Hepatocyte (in vitro differentiated cells): ENCODE measurements at regions not wholly inside any gene's neighbourhood (a gene's known extent, or its start where the extent isn't known, plus 50 kb on each side); places are given as distances from the start of the nearest gene placed in this dataset.

Experiments
- DNase-seq: peaks from one replicate; pipeline ENCODE4 v3.0.0-alpha.2; 2016; ENCODE audit warnings: low spot score
- H2AFZ ChIP-seq: fragments of 200-600 bp; sonication (generic); 2 replicates; pipeline ENCODE4 v1.6.0; 2016; ENCODE audit warnings: antibody characterized with exemption, mild to moderate bottlenecking
- H3K27ac ChIP-seq: fragments of 200-600 bp; sonication (generic); 2 replicates; pipeline ENCODE4 v1.5.1; 2016; ENCODE audit warnings: mild to moderate bottlenecking
- H3K27me3 ChIP-seq: fragments of 200-600 bp; sonication (generic); 2 replicates; pipeline ENCODE4 v1.6.1; 2016
- H3K36me3 ChIP-seq: fragments of 200-600 bp; sonication (generic); replicated peaks from 2 replicates; pipeline ENCODE4 v1.5.1; 2016; ENCODE audit warnings: low read depth; ENCODE audit not compliant: insufficient read depth
- H3K4me1 ChIP-seq: fragments of 200-600 bp; sonication (generic); 2 replicates; pipeline ENCODE4 v1.5.1; 2016; ENCODE audit warnings: mild to moderate bottlenecking, moderate library complexity; ENCODE audit not compliant: insufficient read depth
- H3K4me2 ChIP-seq: fragments of 200-600 bp; sonication (generic); 2 replicates; pipeline ENCODE4 v1.6.0; 2016
- H3K4me3 ChIP-seq: fragments of 200-600 bp; sonication (generic); 2 replicates; pipeline ENCODE4 v1.5.1; 2016; ENCODE audit warnings: mild to moderate bottlenecking
- H3K79me2 ChIP-seq: fragments of 200-600 bp; sonication (generic); 2 replicates; pipeline ENCODE4 v1.6.0; 2017; ENCODE audit warnings: mild to moderate bottlenecking
- H3K9me2 ChIP-seq: fragments of 200-600 bp; sonication (generic); replicated peaks from 2 replicates; pipeline ENCODE4 v1.6.0; 2017; ENCODE audit warnings: mild to moderate bottlenecking; ENCODE audit not compliant: insufficient read depth
- H3K9me3 ChIP-seq: fragments of 200-600 bp; sonication (generic); 2 replicates; pipeline ENCODE4 v1.5.1; 2016; ENCODE audit warnings: low read depth, mild to moderate bottlenecking
- H4K20me1 ChIP-seq: fragments of 200-600 bp; sonication (generic); 2 replicates; pipeline ENCODE4 v1.6.0; 2016; ENCODE audit warnings: mild to moderate bottlenecking; ENCODE audit not compliant: insufficient read depth, poor library complexity, severe bottlenecking
- EZH2 ChIP-seq: fragments of 200-600 bp; sonication (generic); IDR thresholded peaks from 2 replicates; pipeline ENCODE4 v1.6.1; 2016; ENCODE audit warnings: antibody characterized with exemption, mild to moderate bottlenecking, borderline replicate concordance
- EZH2phosphoT487 ChIP-seq: fragments of 200-600 bp; sonication (generic); IDR thresholded peaks from one replicate; pipeline ENCODE4 v1.6.1; 2018; ENCODE audit warnings: antibody characterized with exemption, mild to moderate bottlenecking, low read depth, moderate library complexity; ENCODE audit not compliant: unreplicated experiment, severe bottlenecking
- WGBS: methylation state at CpG from one replicate; pipeline ENCODE4 v1.1.6; 2016; ENCODE audit warnings: low lambda C conversion rate; ENCODE audit errors: missing lambda C conversion rate; 5-methylcytosine and 5-hydroxymethylcytosine counted together
- TF ChIP-seq, protein P1 (sequence below): fragments of 200-600 bp; sonication (generic); IDR thresholded peaks from 2 replicates; pipeline ENCODE4 v1.5.1; 2016; ENCODE audit warnings: antibody characterized with exemption, mild to moderate bottlenecking; ENCODE audit not compliant: poor library complexity

DNA sequence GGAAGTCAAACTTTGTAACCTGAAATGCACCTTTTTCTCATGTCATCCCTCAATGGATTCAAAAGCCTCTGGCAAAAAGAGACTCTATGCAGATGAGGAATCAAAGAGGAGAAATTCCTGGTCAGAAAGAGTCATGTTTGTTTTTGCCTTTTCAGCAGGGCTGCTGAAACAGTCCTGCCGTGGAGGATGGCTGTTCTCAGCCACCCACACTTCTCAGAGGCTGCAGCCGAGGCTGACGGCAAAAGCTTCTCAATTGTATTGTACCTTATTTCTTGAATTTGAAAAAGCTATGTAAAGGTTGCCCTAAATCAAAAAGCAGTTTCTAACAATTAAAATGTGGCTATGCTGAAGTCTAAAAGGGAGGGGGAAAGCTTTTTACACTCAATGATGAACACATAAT lies 385.3 kb downstream of the KCTD12 start:
- H3K79me2 ChIP-seq = no peaks in the 10 kb centered on the region
- H4K20me1 ChIP-seq = no peaks in the 10 kb centered on the region
- no peaks in the 10 kb centered on the region for H3K9me3 ChIP-seq
- H3K27me3 ChIP-seq = no peaks in the 10 kb centered on the region
- no peaks in the 10 kb centered on the region for H3K36me3 ChIP-seq
- DNase-seq = no peak
- TF ChIP-seq EZH2 (no peak), EZH2phosphoT487 (no peak)
- TF ChIP-seq, protein P1, sequence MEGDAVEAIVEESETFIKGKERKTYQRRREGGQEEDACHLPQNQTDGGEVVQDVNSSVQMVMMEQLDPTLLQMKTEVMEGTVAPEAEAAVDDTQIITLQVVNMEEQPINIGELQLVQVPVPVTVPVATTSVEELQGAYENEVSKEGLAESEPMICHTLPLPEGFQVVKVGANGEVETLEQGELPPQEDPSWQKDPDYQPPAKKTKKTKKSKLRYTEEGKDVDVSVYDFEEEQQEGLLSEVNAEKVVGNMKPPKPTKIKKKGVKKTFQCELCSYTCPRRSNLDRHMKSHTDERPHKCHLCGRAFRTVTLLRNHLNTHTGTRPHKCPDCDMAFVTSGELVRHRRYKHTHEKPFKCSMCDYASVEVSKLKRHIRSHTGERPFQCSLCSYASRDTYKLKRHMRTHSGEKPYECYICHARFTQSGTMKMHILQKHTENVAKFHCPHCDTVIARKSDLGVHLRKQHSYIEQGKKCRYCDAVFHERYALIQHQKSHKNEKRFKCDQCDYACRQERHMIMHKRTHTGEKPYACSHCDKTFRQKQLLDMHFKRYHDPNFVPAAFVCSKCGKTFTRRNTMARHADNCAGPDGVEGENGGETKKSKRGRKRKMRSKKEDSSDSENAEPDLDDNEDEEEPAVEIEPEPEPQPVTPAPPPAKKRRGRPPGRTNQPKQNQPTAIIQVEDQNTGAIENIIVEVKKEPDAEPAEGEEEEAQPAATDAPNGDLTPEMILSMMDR = no peak
- 46% methylated on average over 3 of the region's 3 CpGs for WGBS
- H3K4me3 ChIP-seq = no peak overlapping the region
- H3K4me1 ChIP-seq = no peaks in the 10 kb centered on the region
- H3K9me2 ChIP-seq = no peaks in the 10 kb centered on the region
- H3K27ac ChIP-seq = no peak overlapping the region
- H2AFZ ChIP-seq = no peak overlapping the region
- H3K4me2 ChIP-seq = no peak overlapping the region

DNA sequence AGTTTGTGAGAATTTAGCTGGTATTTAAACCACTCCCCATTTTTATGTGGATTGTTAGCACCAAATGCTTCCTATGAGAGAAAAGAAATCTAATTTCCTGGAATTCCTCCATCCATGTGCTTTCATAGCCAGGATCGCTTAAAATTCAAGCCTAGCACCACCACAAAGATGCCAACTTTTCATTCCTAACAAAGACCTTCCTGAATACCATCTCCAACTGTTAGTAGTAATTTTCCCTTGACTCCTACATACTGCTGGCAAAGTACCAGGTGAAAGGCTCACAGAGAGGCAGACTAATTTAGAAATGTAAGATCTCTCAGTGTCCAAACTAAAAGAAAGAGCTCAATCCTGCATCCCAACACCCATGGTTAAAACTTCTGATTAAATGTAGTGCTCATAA lies 386.3 kb downstream of the KCTD12 start:
- Histone ChIP-seq H3K4me3 (no peak overlapping the region), H3K27ac (no peak overlapping the region), H3K27me3 (no peaks in the 10 kb centered on the region), H3K9me2 (no peaks in the 10 kb centered on the region), H4K20me1 (no peaks in the 10 kb centered on the region), H3K4me2 (no peak overlapping the region), H3K79me2 (no peaks in the 10 kb centered on the region), H3K36me3 (no peaks in the 10 kb centered on the region), H3K9me3 (no peaks in the 10 kb centered on the region), H3K4me1 (no peaks in the 10 kb centered on the region), H2AFZ (no peak overlapping the region)
- 94% methylated on average over 1 of the region's 1 CpG for WGBS
- TF ChIP-seq EZH2 = no peak
- TF ChIP-seq, protein P1 = no peak
- no peak for TF ChIP-seq EZH2phosphoT487
- no peak for DNase-seq

DNA sequence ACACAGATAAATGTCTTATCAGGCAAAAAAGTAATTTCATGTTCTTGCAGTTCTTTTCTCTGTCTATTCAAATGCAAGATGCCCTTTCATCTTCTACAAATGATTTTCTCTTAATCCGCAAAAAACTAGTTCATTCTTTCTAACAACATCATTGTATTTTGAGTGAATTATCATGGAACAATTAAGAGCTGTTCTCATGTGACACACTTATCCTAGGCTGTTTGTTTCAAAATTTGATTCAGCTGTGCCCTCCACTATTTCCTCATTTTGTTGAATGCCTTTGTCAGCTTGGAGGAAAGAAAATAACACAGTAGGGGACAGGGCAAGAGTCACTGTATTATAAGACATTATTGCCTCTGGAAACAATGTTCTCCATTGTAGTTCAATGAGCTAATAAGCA lies 396.9 kb downstream of the KCTD12 start:
- Histone ChIP-seq H4K20me1 (no peaks in the 10 kb centered on the region), H2AFZ (no peak overlapping the region), H3K9me3 (no peaks in the 10 kb centered on the region), H3K27ac (no peak overlapping the region), H3K27me3 (no peaks in the 10 kb centered on the region), H3K9me2 (no peaks in the 10 kb centered on the region), H3K79me2 (no peaks in the 10 kb centered on the region), H3K4me3 (no peak overlapping the region), H3K36me3 (no peaks in the 10 kb centered on the region), H3K4me1 (no peaks in the 10 kb centered on the region), H3K4me2 (no peak overlapping the region)
- 70% methylated on average over 1 of the region's 1 CpG for WGBS
- DNase-seq = no peak
- TF ChIP-seq, protein P1 = no peak
- TF ChIP-seq EZH2phosphoT487 (no peak), EZH2 (no peak)

DNA sequence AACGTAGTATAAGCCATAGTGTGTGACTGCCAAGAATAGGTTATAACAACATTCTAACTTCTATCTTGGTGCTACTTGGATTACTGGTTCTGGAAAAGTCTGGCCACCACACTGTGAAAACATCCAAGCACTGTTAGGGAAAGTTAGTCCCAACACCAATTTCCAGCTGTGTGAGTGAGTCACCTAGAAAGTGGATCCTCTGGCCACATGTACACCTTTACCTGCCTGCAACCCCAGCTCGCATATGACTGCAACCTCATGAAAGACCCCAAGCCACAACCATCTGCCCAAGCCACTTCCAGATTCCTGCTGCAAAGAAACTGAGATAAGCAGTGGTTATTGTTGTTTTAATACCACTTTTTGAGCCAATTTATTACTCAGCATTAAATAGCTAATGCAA lies 404.5 kb downstream of the KCTD12 start:
- no peak for DNase-seq
- H3K4me3 ChIP-seq = no peak overlapping the region
- H3K9me2 ChIP-seq = no peaks in the 10 kb centered on the region
- H3K27me3 ChIP-seq = no peaks in the 10 kb centered on the region
- H2AFZ ChIP-seq = no peak overlapping the region
- H3K36me3 ChIP-seq = no peaks in the 10 kb centered on the region
- no peaks in the 10 kb centered on the region for H3K79me2 ChIP-seq
- no peak overlapping the region for H3K27ac ChIP-seq
- no peak overlapping the region for H3K4me2 ChIP-seq
- no peaks in the 10 kb centered on the region for H3K4me1 ChIP-seq
- 82% methylated on average over 2 of the region's 2 CpGs for WGBS
- TF ChIP-seq EZH2 = no peak
- TF ChIP-seq, protein P1 = no peak
- no peak for TF ChIP-seq EZH2phosphoT487
- no peaks in the 10 kb centered on the region for H4K20me1 ChIP-seq
- H3K9me3 ChIP-seq = no peaks in the 10 kb centered on the region
